Activated T-helper 9 cell treated with anti-CD3 and anti-CD28 coated beads, Interleukin-2, amount 50 U/mL, for 16 hours (primary cell): ENCODE measurements at regions not wholly inside any gene's neighbourhood (a gene's known extent, or its start where the extent isn't known, plus 50 kb on each side); places are given as distances from the start of the nearest gene placed in this dataset.
"Not testable (repeated sequence)": the region's sequence is repeated elsewhere in the genome, so short reads cannot be mapped to it uniquely, and the experiment has no call there.

Experiments
- DNase-seq: peaks from one replicate; pipeline ENCODE4 v3.0.0-alpha.2; 2020; ENCODE audit warnings: low read depth

- no peak for DNase-seq
Measured at GRCh38 chr20:16864069-16864468, 115.9 kb downstream of the OTOR start.

- no peak for DNase-seq
Measured at GRCh38 chr20:16864963-16865362, 116.8 kb downstream of the OTOR start.

- DNase-seq: no peak
Measured at GRCh38 chr20:16865406-16865805, 117.2 kb downstream of the OTOR start.

DNA sequence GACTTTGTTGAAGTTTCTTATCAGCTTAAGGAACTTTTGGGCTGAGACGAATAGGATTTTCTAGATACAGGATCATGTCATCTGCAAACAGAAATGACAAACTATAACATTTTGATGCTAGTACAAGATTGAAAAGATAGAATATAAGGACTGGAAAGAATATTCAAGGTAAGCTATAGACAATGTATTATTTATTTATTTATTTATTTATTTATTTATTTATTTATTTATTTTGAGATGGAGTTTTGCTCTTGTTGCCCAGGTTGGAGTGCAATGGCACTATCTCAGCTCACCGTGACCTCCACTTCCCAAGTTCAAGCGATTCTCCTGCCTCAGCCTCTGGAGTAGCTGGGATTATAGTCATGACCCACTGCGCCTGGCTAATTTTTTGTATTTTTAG, 125.0 kb downstream of the OTOR start:
- DNase-seq: not testable (repeated sequence)

DNA sequence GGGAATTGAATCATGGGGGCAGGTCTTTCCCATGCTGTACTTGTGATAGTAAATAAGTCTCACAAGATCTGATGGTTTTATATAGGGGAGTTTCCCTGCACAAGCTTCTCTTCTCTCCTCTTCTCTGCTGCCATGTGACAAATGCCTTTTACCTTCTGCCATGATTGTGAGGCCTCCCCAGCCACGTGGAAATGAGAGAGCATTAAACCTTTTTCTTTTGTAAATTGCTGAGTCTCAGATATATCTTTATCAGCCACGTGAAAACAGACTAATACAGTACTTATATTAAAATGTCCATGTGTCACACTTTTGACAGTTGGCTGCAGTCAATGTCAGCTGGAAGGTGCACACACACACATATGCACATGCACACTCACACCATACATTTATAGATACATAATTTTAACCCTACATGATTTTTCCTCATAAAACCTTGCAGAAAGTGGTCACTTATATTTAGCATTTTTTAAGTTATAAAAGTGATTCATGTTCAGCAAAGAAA, 128.9 kb downstream of the OTOR start:
- DNase-seq: no peak

DNA sequence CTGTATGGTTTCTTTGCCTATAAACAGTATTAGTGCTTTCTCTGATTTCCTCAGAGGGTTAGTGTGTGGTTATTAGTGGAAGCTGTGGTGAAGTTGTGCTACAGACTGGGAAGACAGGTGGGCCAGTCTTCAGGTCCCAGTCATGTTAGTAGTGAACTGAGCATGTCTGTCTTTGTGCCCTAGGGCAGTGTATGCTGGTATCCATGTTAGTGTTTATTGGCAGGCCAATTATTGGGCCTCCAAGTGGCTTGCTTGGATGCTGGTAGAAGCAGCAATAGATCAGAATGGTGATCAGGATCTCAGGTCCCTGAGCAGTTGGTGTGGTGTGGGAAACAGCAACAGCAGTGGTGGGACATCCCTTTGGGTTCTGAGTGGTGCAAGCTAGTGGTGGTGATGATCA, 137.6 kb downstream of the OTOR start:
- no peak for DNase-seq

DNA sequence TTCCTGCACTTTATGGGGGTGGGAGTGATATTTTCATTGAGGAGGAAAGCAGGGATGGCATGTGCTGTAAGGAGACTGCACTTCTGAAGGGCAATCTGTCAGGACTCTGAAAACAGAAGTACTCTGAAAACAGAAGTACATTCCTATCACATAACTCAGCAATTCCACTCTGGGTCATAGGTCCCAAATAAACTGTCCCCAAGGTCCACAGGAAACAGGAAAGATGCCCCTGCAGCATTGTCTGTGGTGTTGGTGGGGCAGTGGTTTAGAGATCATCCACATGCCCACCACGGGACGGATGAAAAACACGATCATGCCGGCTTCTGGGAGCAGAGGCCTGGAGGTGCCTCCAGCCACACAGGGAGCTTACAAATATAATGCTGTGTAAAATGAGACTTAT, 150.3 kb downstream of the OTOR start:
- no peak for DNase-seq

GRCh38 chr20:16902662-16903061, 154.5 kb downstream of the OTOR start:
- DNase-seq: no peak

DNA sequence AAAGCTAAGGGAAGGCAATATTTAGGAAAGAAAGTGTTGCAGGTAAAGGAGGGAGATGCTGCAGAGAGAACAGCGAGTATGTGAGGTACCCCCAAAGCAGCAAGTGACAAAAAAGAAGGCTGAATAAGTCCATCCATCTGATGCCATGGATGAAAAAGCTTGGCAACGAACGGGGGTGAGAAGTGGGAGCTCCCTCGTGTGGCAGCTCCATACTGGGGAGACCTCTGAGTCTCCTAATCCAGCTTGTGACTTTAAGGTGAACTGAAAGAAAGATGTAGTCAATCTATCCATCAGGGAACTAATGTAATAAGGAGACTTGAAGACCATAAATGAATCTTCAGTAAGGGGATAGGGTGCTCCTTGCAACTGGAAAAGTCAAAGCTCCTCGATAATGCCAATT, 156.6 kb downstream of the OTOR start:
- no peak for DNase-seq

DNA sequence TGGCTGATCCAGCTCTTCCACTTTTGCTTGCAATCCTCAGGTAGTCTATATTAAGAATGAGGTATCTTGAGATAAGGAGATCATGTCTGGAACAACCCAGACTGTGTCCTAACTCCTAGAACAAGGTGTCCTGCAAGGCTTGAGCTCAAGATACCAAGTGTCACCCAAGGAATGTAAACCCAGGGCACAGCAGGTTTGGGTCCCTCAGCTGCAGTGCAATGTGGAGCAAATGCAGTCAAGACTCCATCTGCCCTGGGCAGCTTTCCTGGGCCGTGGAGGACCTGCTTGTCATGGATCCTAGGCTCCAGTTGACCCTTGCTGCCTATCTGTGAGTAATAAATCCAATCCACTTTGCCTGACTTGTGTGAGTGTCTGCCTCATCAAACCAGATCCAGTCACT, 166.1 kb downstream of the OTOR start:
- no peak for DNase-seq

DNA sequence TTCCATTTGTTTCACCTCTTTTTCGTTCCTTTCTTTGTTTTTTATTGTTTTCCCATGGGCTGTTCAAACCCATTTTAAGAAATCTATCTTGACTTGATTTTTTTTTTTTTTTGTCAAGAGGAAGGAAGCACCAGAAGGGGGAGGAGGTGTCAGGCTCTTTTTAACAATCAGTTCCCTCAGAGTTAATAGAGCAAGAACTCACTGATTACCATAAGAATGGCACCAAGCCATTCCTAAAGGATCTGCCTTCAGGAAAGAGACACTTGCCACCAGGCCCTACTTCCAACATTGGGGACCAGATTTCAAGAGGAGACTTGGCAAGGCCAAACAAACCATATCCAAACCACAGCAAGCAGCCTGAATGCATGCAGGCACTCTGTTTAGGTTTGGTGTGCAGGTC, 168.0 kb downstream of the OTOR start:
- DNase-seq: no peak

DNA sequence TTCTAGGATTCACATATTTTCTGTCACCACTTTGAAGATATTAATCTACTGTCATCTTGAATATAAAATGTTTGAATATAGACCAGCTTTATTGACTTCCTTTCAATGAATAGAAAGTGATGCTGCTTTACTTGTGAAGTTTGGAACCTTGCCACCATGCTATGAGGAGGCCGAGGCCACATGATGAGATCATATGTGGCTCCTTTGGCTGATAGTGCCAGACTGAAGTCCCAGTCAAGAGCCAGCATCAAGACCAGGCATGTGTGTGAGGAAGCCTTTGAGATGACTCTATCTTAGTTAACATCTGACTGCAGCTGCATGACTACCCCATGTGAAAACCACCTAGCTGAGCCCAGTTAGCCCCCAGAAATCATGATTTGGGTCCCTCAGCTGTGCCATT, 169.5 kb downstream of the OTOR start:
- DNase-seq: no peak

DNA sequence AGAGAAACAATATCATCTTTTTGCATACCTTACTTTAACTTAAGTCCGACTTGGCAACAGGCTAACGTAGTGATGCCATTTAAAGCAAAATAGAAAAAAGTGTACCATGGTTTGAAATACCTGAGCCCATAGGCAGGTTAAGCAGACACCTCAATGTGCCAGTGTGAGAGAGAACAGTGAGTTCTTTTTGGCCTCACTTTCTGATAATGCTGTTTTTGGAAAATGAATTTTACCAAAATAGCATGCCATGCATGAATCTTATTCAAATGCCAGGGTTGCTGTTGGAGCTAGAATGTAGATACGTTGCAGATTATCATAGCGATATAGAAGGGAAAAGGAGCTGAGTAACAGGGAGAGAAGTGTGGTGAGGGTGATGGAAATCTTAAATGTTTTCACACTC, 170.2 kb downstream of the OTOR start:
- no peak for DNase-seq

DNA sequence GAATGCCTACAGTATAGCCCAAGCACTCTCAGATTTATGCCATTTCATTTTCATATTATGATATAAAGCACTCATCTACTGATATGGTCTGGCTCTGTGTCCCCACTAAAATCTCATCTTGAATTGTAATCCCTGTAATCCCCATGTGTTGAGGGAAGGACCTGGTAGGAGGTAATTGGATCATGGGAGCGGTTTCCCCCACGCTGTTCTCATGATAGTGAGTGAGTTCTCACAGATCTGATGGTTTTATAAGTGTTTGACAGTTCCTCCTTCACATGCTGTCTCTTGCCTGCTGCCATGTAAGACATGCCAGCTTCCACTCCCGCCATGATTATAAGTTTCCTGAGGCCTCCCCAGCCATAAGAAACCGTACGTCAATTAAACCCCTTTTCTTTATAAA, 171.7 kb downstream of the OTOR start:
- DNase-seq: no peak

DNA sequence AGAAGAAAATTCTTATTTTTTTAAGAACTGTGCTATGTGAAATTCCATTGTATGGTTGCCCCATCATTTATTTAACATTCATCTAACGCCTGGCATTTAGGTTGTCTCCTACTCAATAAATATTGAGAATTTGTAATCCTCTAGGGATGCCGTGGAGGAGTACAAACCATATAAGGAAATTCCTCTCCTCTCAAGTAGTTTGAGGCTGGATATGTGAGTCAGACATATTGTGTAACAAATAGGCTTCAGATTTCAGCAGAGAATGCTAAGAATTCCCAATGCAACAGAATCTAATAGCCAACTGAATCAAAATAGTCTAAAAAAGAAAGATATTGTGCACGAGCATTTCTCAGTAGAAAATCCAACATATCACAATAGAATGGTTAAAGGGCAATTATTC, 174.7 kb downstream of the OTOR start:
- DNase-seq: no peak

DNA sequence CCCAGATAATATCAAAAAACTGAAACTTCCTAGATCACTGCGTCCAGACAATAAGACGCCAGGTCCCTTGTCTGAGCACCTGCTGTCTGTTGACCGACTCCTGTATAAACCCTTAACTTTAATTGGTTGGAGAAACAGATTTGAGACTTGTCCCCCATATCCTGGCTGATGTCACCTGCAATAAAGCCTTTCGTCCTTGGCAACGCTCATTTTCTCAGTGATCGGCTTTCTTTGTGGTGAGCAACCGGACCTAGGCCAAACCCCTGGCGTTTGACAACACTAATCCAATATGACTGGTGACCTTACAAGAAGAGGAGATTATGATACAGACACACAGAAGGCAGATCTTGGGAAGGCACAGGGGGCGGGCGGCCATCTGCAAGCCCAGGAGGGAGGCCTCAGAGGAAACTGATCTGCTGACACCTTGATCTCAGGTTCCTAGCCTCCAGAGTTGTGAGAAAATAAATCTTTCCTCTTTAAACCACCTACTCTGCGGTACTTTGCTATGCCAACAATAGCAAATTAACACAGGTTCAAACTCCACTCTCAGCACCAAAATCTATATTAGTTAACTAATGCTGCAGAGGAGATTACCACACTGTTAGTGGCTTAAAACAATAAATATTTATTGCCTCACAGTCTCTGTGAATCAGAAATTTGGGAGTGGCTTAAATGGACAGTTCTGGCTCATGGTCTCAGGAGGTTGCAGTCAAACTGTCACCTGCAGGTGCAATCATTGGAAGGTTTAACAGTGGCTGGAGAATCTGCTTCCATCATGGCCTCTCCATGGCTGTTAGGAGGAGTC, 178.7 kb downstream of the OTOR start:
- DNase-seq: no peak

DNA sequence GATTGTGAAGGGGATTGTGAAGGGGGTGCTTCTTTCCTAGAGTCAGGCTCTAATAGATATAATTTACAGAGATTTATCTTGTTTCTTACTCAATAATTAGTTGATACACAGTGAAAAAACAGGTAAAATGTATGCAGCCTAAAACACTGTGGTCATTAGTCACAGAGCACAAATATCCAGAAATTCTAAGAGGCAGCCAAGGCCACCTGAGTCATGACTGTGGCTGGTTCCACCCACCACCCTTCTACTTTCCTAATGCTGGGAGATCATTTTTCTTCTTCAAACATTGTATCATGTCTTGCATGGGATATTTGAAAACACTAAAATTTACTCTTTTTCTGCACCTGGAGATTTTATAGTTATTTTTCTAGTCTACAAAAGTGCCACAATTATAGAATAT, 181.6 kb downstream of the OTOR start:
- no peak for DNase-seq

GRCh38 chr20:16930656-16931055, 182.5 kb downstream of the OTOR start:
- no peak for DNase-seq

DNA sequence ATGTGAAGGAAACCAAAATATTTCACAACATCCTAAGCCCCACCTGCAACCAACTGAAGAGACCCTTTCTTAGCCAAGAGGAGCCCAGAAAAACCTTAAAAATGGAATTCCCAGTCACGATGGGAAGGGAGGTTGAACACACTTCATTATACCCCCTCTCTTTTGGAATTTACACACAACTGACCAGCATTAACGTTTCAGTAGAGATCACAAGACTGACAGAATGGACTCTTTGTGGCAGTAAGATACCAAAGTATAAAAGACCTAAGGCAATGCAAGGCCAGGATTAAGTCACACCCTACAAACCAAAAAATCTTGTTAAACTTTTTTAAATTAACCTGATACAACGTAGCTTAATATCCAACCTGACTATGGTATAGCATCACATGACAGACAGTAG, 190.9 kb downstream of the OTOR start:
- DNase-seq: no peak

- no peak for DNase-seq
Measured at GRCh38 chr20:16940701-16941100, 192.5 kb downstream of the OTOR start.

- no peak for DNase-seq
Measured at GRCh38 chr20:16942051-16942450, 193.9 kb downstream of the OTOR start.

DNA sequence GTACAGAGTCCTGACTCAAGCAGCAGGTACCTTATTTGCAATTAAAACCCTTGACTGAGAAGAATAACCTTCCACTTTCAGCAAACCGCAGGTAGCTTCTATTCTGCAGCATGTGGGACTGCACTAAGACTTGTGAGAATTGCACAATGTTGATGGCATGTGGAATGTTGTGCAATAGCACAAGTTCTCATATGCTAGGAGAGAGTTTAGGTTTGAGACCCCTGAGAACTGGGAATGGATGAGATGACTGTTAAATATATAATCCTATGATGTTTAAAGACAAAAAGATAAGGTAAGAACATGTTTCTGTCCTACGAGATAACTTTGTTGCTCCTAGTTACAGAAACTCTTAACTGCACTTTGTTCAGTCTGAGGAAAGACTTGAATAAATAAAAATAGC, 194.6 kb downstream of the OTOR start:
- no peak for DNase-seq

DNA sequence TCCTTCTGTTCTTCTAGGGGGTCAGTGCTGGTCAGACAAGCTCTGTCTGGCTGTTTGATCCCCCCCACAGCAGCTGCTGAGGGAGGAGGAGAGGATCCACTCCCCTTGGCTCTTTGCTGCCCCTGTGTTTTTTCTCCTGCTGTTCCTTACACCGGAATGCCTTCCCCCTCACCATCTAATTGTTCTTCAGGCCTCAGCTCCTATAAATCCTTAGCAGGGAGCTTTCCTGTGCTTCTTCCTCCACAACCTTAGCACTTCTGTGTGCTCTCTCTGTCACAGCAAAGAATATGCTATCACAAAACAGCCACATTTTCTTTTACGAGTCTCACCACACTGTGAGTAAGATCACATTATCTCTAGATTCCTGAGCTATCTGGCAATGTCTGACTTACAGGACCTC, 196.6 kb downstream of the OTOR start:
- no peak for DNase-seq

DNA sequence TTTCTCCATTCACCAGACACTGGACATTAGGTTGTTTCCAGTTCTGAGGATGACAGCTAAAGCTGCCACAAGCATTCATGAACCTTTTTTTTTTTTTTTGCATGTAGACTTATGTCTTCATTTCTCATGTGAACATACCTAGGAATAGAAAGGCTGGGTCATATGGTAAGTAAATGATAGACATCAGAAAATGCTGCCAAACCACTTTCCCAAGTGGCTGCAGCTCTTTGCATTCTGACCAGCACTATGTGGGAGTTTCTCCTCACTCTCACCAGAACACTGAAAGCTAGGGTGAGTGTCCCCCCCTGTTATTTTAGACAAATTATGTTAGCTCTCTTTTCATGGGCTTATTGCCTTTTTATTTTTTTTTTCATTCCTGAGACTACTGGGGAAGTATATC, 197.5 kb downstream of the OTOR start:
- DNase-seq: no peak
